HPDE6-E6E7 (cell line): ENCODE measurements at regions not wholly inside any gene's neighbourhood (a gene's known extent, or its start where the extent isn't known, plus 50 kb on each side); places are given as distances from the start of the nearest gene placed in this dataset.
"Not testable (repeated sequence)": the region's sequence is repeated elsewhere in the genome, so short reads cannot be mapped to it uniquely, and the experiment has no call there.

ENCODE experiments used
- DNase-seq: peaks from one replicate; pipeline ENCODE4 v3.0.0; 2011; ENCODE audit warnings: missing footprints; ENCODE audit errors: extremely low spot score

GRCh38 chr17:13442361-13442760 is 159.4 kb downstream of the HS3ST3A1 start:
- no peak for DNase-seq

- DNase-seq = no peak
Observed at GRCh38 chr17:13441873-13442272, 159.9 kb downstream of the HS3ST3A1 start.

- DNase-seq = no peak
Observed at GRCh38 chr17:13437966-13438779, 163.6 kb downstream of the HS3ST3A1 start.

- DNase-seq = no peak
Observed at GRCh38 chr17:13435230-13435629, 166.5 kb downstream of the HS3ST3A1 start.

GRCh38 chr17:13429201-13429600 is 172.5 kb downstream of the HS3ST3A1 start:
- DNase-seq = peak; percentile 10

GRCh38 chr17:13428611-13429042 is 173.1 kb downstream of the HS3ST3A1 start:
- DNase-seq = no peak

- no peak for DNase-seq
Observed at GRCh38 chr17:13426991-13427390, 174.7 kb downstream of the HS3ST3A1 start.

- DNase-seq = no peak
Observed at GRCh38 chr17:13425390-13425789, 176.3 kb downstream of the HS3ST3A1 start.

GRCh38 chr17:13421581-13422130 is 180.1 kb downstream of the HS3ST3A1 start:
- no peak for DNase-seq

GRCh38 chr17:13420878-13421277 is 180.9 kb downstream of the HS3ST3A1 start:
- peak; percentile 23 for DNase-seq

- no peak for DNase-seq
Observed at GRCh38 chr17:13420418-13420826, 181.3 kb downstream of the HS3ST3A1 start.

GRCh38 chr17:13419676-13420075 is 182.1 kb downstream of the HS3ST3A1 start:
- no peak for DNase-seq

- DNase-seq = no peak
Observed at GRCh38 chr17:13418891-13419290, 182.8 kb downstream of the HS3ST3A1 start.

GRCh38 chr17:13417381-13417950 is 184.3 kb downstream of the HS3ST3A1 start:
- DNase-seq = no peak

GRCh38 chr17:13416748-13417363 is 184.9 kb downstream of the HS3ST3A1 start:
- DNase-seq = no peak

GRCh38 chr17:13415871-13416416 is 185.8 kb downstream of the HS3ST3A1 start:
- DNase-seq = no peak

GRCh38 chr17:13415200-13415599 is 186.5 kb downstream of the HS3ST3A1 start:
- DNase-seq = not testable (repeated sequence)

GRCh38 chr17:13413001-13413400 is 188.7 kb downstream of the HS3ST3A1 start:
- DNase-seq = no peak

- no peak for DNase-seq
Observed at GRCh38 chr17:13410874-13411273, 190.9 kb downstream of the HS3ST3A1 start.

- no peak for DNase-seq
Observed at GRCh38 chr17:13410214-13410613, 191.5 kb downstream of the HS3ST3A1 start.

GRCh38 chr17:13409455-13409854 is 192.3 kb downstream of the HS3ST3A1 start:
- no peak for DNase-seq

GRCh38 chr17:13407381-13407780 is 194.3 kb downstream of the HS3ST3A1 start:
- DNase-seq = no peak
